H1 (cell line): ENCODE measurements at regions not wholly inside any gene's neighbourhood (a gene's known extent, or its start where the extent isn't known, plus 50 kb on each side); places are given as distances from the start of the nearest gene placed in this dataset.

ENCODE experiments used
- CTCF ChIA-PET: fragments of 300-600 bp; sonication (Branson Sonifier 250); formaldehyde crosslinking; loops from one replicate; lab custom pipeline; 2021; ENCODE audit not compliant: partially characterized antibody; lab: Charles Lee
- POLR2A ChIA-PET: fragments of 300-600 bp; sonication (Branson Sonifier 250); formaldehyde crosslinking; loops from one replicate; lab custom pipeline; 2021; ENCODE audit warnings: inconsistent platforms; ENCODE audit not compliant: partially characterized antibody; lab: Charles Lee
- DNase-seq, 2 experiments: peaks; one replicate each; pipeline versions ENCODE4 v3.0.0 to v3.0.0-alpha.2; 2010 to 2022; ENCODE audit warnings: low spot score in 2 of 2, low read depth in 1 of 2, mixed read lengths in 1 of 2
- FAIRE-seq: peaks from 2 replicates; lab custom pipeline; 2011; peaks lifted over from hg19 to GRCh38; lab: Jason Lieb, UNC
- H2AFZ ChIP-seq: 2 replicates; pipeline ENCODE4 v1.8.1; 2012; ENCODE audit warnings: low read length, inconsistent platforms
- H2AK5ac ChIP-seq: 2 replicates; pipeline ENCODE4 v1.6.1; 2013; ENCODE audit warnings: low read depth, low read length
- H2BK120ac ChIP-seq: replicated peaks from 2 replicates; pipeline ENCODE3; 2013; ENCODE audit warnings: low read depth, low read length, inconsistent platforms
- H2BK12ac ChIP-seq: 2 replicates; pipeline ENCODE4 v1.6.1; 2013; ENCODE audit warnings: low read depth, low read length
- H2BK15ac ChIP-seq: 2 replicates; pipeline ENCODE4 v1.6.1; 2013; ENCODE audit warnings: low read length
- H2BK20ac ChIP-seq: 2 replicates; pipeline ENCODE4 v1.6.1; 2013; ENCODE audit warnings: low read length
- H2BK5ac ChIP-seq: 2 replicates; pipeline ENCODE4 v1.6.1; 2013; ENCODE audit warnings: low read depth, low read length
- H3K14ac ChIP-seq: 2 replicates; pipeline ENCODE4 v1.6.1; 2013; ENCODE audit warnings: inconsistent platforms; ENCODE audit not compliant: insufficient read length
- H3K18ac ChIP-seq: 2 replicates; pipeline ENCODE4 v1.6.1; 2013; ENCODE audit warnings: low read length; ENCODE audit errors: extremely low read depth
- H3K23ac ChIP-seq: 2 replicates; pipeline ENCODE4 v1.6.1; 2013; ENCODE audit warnings: inconsistent platforms; ENCODE audit not compliant: insufficient read length
- H3K23me2 ChIP-seq: 2 replicates; pipeline ENCODE4 v1.6.1; 2013; ENCODE audit warnings: low read depth, low read length
- H3K27ac ChIP-seq: 2 replicates; pipeline ENCODE4 v1.6.1; 2011; ENCODE audit warnings: low read depth, low read length, inconsistent platforms
- H3K27me3 ChIP-seq, 4 experiments: replicated peaks in 1 of 4; 1 replicate in 1 of 4; 2 replicates in 3 of 4; pipeline versions ENCODE4 v1.6.1 to v1.8.1; 2011 to 2013; ENCODE audit warnings: low read length in 3 of 4, mild to moderate bottlenecking in 3 of 4, inconsistent platforms in 2 of 4, mixed read lengths in 2 of 4, moderate library complexity in 1 of 4; ENCODE audit not compliant: control insufficient read depth in 3 of 4, insufficient read depth in 3 of 4; ENCODE audit errors: extremely low read depth in 1 of 4
- H3K36me3 ChIP-seq, 4 experiments: 2 replicates each; pipeline versions ENCODE4 v1.6.1 to v1.8.1; 2011 to 2013; ENCODE audit warnings: mild to moderate bottlenecking in 4 of 4, low read length in 3 of 4, moderate library complexity in 2 of 4, control low read depth in 1 of 4, inconsistent platforms in 1 of 4; ENCODE audit not compliant: insufficient read depth in 4 of 4, control insufficient read depth in 2 of 4
- H3K4ac ChIP-seq: replicated peaks from 2 replicates; pipeline ENCODE3; 2013; ENCODE audit warnings: low read length, low read depth, mixed read lengths, inconsistent platforms; ENCODE audit not compliant: insufficient read length
- H3K4me1 ChIP-seq, 4 experiments: replicated peaks in 1 of 4; 1 replicate in 1 of 4; 2 replicates in 3 of 4; pipeline versions ENCODE4 v1.6.1 to v1.8.1; 2011 to 2013; ENCODE audit warnings: low read length in 3 of 4, inconsistent platforms in 2 of 4, mixed read lengths in 1 of 4; ENCODE audit not compliant: insufficient read depth in 4 of 4, control insufficient read depth in 3 of 4
- H3K4me2 ChIP-seq, 2 experiments: 2 replicates each; pipeline versions ENCODE4 v1.6.1 to v1.8.1; 2011 to 2013; ENCODE audit warnings: low read depth in 2 of 2, low read length in 2 of 2, control low read depth in 1 of 2, inconsistent platforms in 1 of 2, mild to moderate bottlenecking in 1 of 2; ENCODE audit not compliant: insufficient read depth in 1 of 2
- H3K4me3 ChIP-seq, 4 experiments: fragments of 200-600, 300-600 bp in 1 of 4; sonication (generic), shearing (Covaris generic), sonication (Bioruptor Twin) in 1 of 4; 2 replicates each; pipeline versions ENCODE4 v1.5.1 to v1.8.1; 2011 to 2016; ENCODE audit warnings: low read length in 4 of 4, low read depth in 3 of 4, control low read depth in 2 of 4, inconsistent platforms in 2 of 4, mild to moderate bottlenecking in 2 of 4, mixed read lengths in 1 of 4, moderate library complexity in 1 of 4; ENCODE audit not compliant: insufficient read depth in 2 of 4; ENCODE audit errors: extremely low read depth in 1 of 4
- H3K56ac ChIP-seq: replicated peaks from 2 replicates; pipeline ENCODE3; 2013; ENCODE audit warnings: low read depth, mild to moderate bottlenecking, mixed read lengths, low read length, inconsistent platforms; ENCODE audit not compliant: insufficient read length
- H3K79me1 ChIP-seq: 2 replicates; pipeline ENCODE4 v1.6.1; 2013; ENCODE audit warnings: low read depth, low read length, control low read depth
- H3K79me2 ChIP-seq, 2 experiments: 2 replicates each; pipeline versions ENCODE4 v1.6.1 to v1.8.1; 2012 to 2013; ENCODE audit warnings: low read length in 2 of 2, mild to moderate bottlenecking in 2 of 2, inconsistent platforms in 1 of 2; ENCODE audit not compliant: insufficient read depth in 2 of 2, control insufficient read depth in 1 of 2
- H3K9ac ChIP-seq, 4 experiments: replicated peaks in 1 of 4; 1 replicate in 1 of 4; 2 replicates in 3 of 4; pipeline versions ENCODE4 v1.6.1 to v1.8.1; 2011 to 2013; ENCODE audit warnings: low read depth in 3 of 4, low read length in 3 of 4, control low read depth in 2 of 4, mild to moderate bottlenecking in 2 of 4, moderate library complexity in 2 of 4, inconsistent platforms in 1 of 4; ENCODE audit errors: extremely low read depth in 1 of 4
- H3K9me3 ChIP-seq, 2 experiments: 2 replicates each; pipeline versions ENCODE4 v1.6.1 to v1.8.1; 2012 to 2013; ENCODE audit warnings: mild to moderate bottlenecking in 2 of 2, moderate library complexity in 2 of 2, control low read depth in 1 of 2, inconsistent platforms in 1 of 2, low read depth in 1 of 2, low read length in 1 of 2, mixed read lengths in 1 of 2; ENCODE audit not compliant: insufficient read depth in 2 of 2
- H4K20me1 ChIP-seq, 2 experiments: replicated peaks in 1 of 2; 2 replicates each; pipeline versions ENCODE3 to v1.8.1; 2011 to 2013; ENCODE audit warnings: inconsistent platforms in 2 of 2, low read length in 2 of 2, mild to moderate bottlenecking in 1 of 2; ENCODE audit not compliant: insufficient read depth in 2 of 2, control insufficient read depth in 1 of 2
- H4K5ac ChIP-seq: 2 replicates; pipeline ENCODE4 v1.6.1; 2013; ENCODE audit warnings: low read length, low read depth, mixed read lengths, inconsistent platforms; ENCODE audit not compliant: insufficient read length
- H4K8ac ChIP-seq: 2 replicates; pipeline ENCODE4 v1.8.0; 2013; ENCODE audit warnings: mild to moderate bottlenecking, moderate library complexity, low read length, inconsistent platforms; ENCODE audit not compliant: insufficient read depth; ENCODE audit errors: extremely low read depth
- H4K91ac ChIP-seq: replicated peaks from 2 replicates; pipeline ENCODE3; 2013; ENCODE audit warnings: low read length, mixed read lengths, inconsistent platforms; ENCODE audit not compliant: insufficient read length
- CTBP2 ChIP-seq: IDR thresholded peaks from 2 replicates; pipeline ENCODE4 v1.7.0; 2011; ENCODE audit warnings: borderline replicate concordance, mild to moderate bottlenecking, moderate library complexity, mixed read lengths, low read length; ENCODE audit not compliant: insufficient read depth, insufficient read length
- WGBS, 2 experiments: shearing (Covaris generic) in 1 of 2; methylation state at CpG; one replicate each; pipeline versions ENCODE4 v1.1.6 to v1.1.7; 2013 to 2015; ENCODE audit warnings: low lambda C conversion rate in 2 of 2, mixed read lengths in 2 of 2, inconsistent platforms in 1 of 2, low coverage in 1 of 2, missing lambda C conversion rate in 1 of 2; ENCODE audit not compliant: insufficient replicate concordance in 2 of 2, insufficient coverage in 1 of 2, insufficient read length in 1 of 2; ENCODE audit errors: extremely low coverage in 1 of 2, missing lambda C conversion rate in 1 of 2; 5-methylcytosine and 5-hydroxymethylcytosine counted together

DNA sequence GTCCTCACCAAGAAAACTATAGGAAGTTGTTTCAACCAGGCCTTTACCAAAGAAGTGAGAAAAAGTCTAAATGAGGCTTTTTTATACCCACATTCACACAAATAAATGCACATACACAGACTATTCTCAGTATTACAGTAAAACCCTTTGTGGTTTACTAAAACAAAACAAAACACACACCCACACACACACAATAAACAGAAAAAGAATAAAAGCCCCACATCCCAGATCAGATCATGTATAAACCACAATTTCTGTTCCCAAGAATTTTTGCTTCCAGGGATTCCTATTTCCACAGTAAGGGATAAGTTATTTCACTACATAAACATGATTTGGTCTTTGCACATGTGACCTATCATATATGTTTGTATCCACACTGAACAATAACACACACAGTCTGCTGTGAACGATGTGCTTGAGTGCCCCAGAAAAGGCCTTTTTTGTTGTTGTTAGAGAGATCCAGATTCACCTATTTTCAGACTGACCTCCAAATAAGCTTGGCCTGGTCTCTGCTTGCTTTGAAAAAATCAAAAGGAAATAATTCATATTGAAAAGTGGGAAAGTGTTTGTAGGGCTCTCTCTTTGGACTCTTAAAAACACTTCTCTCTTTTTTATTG is 283.4 kb upstream of the ATP11B start:
- Histone ChIP-seq H2BK15ac (no peak overlapping the region), H3K4me3 (no peak overlapping the region), H4K5ac (no peak overlapping the region), H3K79me1 (no peaks in the 10 kb centered on the region), H3K4me1 (peaks cover 4 to 6% (median 5%) of the 10 kb centered on the region in 4 experiments; a peak in 5 of 7 replicates), H4K91ac (no peak overlapping the region), H3K4ac (no peak overlapping the region), H3K18ac (no peak overlapping the region), H4K8ac (no peak overlapping the region), H4K20me1 (no peaks in the 10 kb centered on the region), H2AFZ (no peak overlapping the region), H3K79me2 (no peaks in the 10 kb centered on the region), H3K9ac (no peak overlapping the region), H3K27me3 (no peaks in the 10 kb centered on the region), H3K56ac (no peak overlapping the region), H3K23me2 (no peaks in the 10 kb centered on the region), H3K4me2 (no peak overlapping the region), H3K23ac (no peak overlapping the region), H2BK12ac (no peak overlapping the region; the same call in 1 of the 2 replicates), H2AK5ac (no peak overlapping the region), H3K9me3 (no peaks in the 10 kb centered on the region), H2BK120ac (peak overlapping the region; percentile 36), H2BK5ac (no peak overlapping the region), H3K14ac (no peak overlapping the region), H2BK20ac (no peak overlapping the region), H3K27ac (no peak overlapping the region), H3K36me3 (no peaks in the 10 kb centered on the region)
- DNase-seq, result no peak
- ChIA-PET POLR2A (interaction anchor here (2.1 kb wide), 1 partner anchor 9 kb away, joined by 5 read pairs; no protein-coding TSS in a partner anchor), CTCF (interaction anchor here (1.0 to 1.1 kb wide), 2 partner anchors 12 to 111 kb away, joined by 3 read pairs; no protein-coding TSS in a partner anchor)
- no peak for FAIRE-seq
- 88% methylated on average over 1 of the region's 1 CpG; no CpG with 5 or more reads in 1 of the 2 experiments for WGBS, 2 experiments
- no peak for TF ChIP-seq CTBP2
